ENCODE measurements at regions not wholly inside any gene's neighbourhood (a gene's known extent, or its start where the extent isn't known, plus 50 kb on each side); places are given as distances from the start of the nearest gene placed in this dataset.

DNA sequence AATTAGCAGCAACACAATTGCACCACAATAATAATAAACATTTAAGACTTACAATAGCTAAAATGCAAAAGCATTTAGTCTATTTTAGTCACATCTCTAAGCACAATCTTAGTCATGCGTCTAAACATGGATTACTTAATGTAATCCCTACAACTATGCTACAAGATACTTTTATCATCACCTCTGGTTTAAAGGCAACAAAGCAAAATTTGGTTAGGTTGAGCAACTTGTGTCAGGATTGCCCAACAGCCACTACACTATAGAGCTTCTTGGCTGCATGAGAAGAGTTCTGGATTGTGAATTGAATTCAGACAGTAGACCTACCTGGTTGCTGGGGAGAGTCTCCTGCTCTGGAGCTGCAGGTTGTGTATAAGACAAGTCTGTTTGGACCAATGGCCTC, 146.5 kb upstream of the PUDP start:
- no peak overlapping the region for H3K56ac ChIP-seq (ENCODE audit: insufficient read length, low read depth, low read length)
- no peak overlapping the region for H2BK5ac ChIP-seq (ENCODE audit: insufficient read length, low read length)
- H4K5ac ChIP-seq (ENCODE audit: insufficient read length, low read depth, low read length) = no peak overlapping the region
- no peak overlapping the region for H3K14ac ChIP-seq (ENCODE audit: insufficient read depth, low read length)
- H3K27me3 ChIP-seq (ENCODE audit: insufficient read depth, low read length) = no peaks in the 10 kb centered on the region
- H3K9me3 Mint-ChIP-seq = no peaks in the 10 kb centered on the region; a peak in 1 of 5 replicates
- H3T11ph ChIP-seq (ENCODE audit: low read length) = no peak overlapping the region
- no peak overlapping the region for H3K27ac ChIP-seq (ENCODE audit: insufficient read length, low read depth, low read length)
- TF ChIP-seq CTCF (conservative IDR thresholded peaks at IDR 0.05) = no peak
- H3K4ac ChIP-seq (ENCODE audit: low read depth, low read length) = no peak overlapping the region
- H2AK5ac ChIP-seq (ENCODE audit: insufficient read length, low read length) = no peak overlapping the region
- no peak overlapping the region for H2BK15ac ChIP-seq (ENCODE audit: low read depth, low read length)
- no peaks in the 10 kb centered on the region for H3K9me3 ChIP-seq (ENCODE audit: control insufficient read depth, low read depth, low read length)
- no peaks in the 10 kb centered on the region for H4K20me1 ChIP-seq (ENCODE audit: control insufficient read depth, insufficient read depth, insufficient read length)
- H3K4me3 Mint-ChIP-seq = no peak overlapping the region
- H3K27ac Mint-ChIP-seq = no peak overlapping the region
- H3K79me1 ChIP-seq (ENCODE audit: insufficient read depth, low read depth, low read length, poor library complexity, severe bottlenecking) = no peaks in the 10 kb centered on the region
- no peak overlapping the region for H3K9ac ChIP-seq (ENCODE audit: extremely low read depth, insufficient read length, low read length)
- peaks cover 11 to 12% of the 10 kb centered on the region in 2 experiments for H3K4me1 Mint-ChIP-seq
- no peak overlapping the region for H3K23ac ChIP-seq (ENCODE audit: insufficient read length, low read depth, low read length)
- no peak overlapping the region for H3K18ac ChIP-seq (ENCODE audit: insufficient read length, low read depth, low read length)
- no peak overlapping the region for H2BK20ac ChIP-seq (ENCODE audit: low read depth, low read length, poor library complexity, severe bottlenecking)
- H4K8ac ChIP-seq (replicated peaks; ENCODE audit: insufficient read length, low read depth, low read length) = no peak overlapping the region
- no peaks in the 10 kb centered on the region; the same call in 1 of the 2 replicates for H3K4me1 ChIP-seq (ENCODE audit: insufficient read depth, low read length)
- no peak overlapping the region for H2BK12ac ChIP-seq (ENCODE audit: insufficient read length, low read depth, low read length)
- no peak overlapping the region for H4K91ac ChIP-seq (ENCODE audit: insufficient read length, low read depth, low read length)
- no peaks in the 10 kb centered on the region for H3K36me3 Mint-ChIP-seq (ENCODE audit: insufficient read depth in 1 of 3, low read depth in 3 of 3)
- no CpG with 5 or more reads among the region's 1 CpG for WGBS (ENCODE audit: extremely low coverage, insufficient read length, low lambda C conversion rate)
- H2AFZ ChIP-seq (ENCODE audit: low read length) = no peak overlapping the region
- H3K4me2 ChIP-seq (ENCODE audit: insufficient read depth, insufficient read length, low read length) = no peak overlapping the region
- no peaks in the 10 kb centered on the region for H3K23me2 ChIP-seq (ENCODE audit: insufficient read length, low read depth, low read length, poor library complexity, severe bottlenecking)
- no peak overlapping the region for H2BK120ac ChIP-seq (ENCODE audit: low read depth, low read length, poor library complexity, severe bottlenecking)
- no peaks in the 10 kb centered on the region for H3K79me2 ChIP-seq (ENCODE audit: insufficient read depth, low read length)
- DNase-seq = no peak
- H3K27me3 Mint-ChIP-seq (ENCODE audit: low read depth) = no peaks in the 10 kb centered on the region; the same call in 1 of the 2 replicates

Measured in H9 (cell line).